LNCaP clone FGC (cell line): ENCODE measurements at regions not wholly inside any gene's neighbourhood (a gene's known extent, or its start where the extent isn't known, plus 50 kb on each side); places are given as distances from the start of the nearest gene placed in this dataset.
"Not testable (repeated sequence)": the region's sequence is repeated elsewhere in the genome, so short reads cannot be mapped to it uniquely, and the experiment has no call there.

Source experiments
- DNase-seq: peaks from one replicate; pipeline ENCODE4 v3.0.0-alpha.2; 2011; ENCODE audit warnings: low read depth
- H3K4me3 ChIP-seq: 2 replicates; pipeline ENCODE4 v1.5.1; 2011; ENCODE audit warnings: mild to moderate bottlenecking, low read depth, low read length, control low read depth
- TF ChIP-seq, protein P1 (sequence below): IDR thresholded peaks from 2 replicates; pipeline ENCODE4 v1.5.1; 2012; ENCODE audit warnings: mild to moderate bottlenecking; ENCODE audit not compliant: control insufficient read depth, insufficient read depth; ENCODE audit errors: extremely low read depth

DNA sequence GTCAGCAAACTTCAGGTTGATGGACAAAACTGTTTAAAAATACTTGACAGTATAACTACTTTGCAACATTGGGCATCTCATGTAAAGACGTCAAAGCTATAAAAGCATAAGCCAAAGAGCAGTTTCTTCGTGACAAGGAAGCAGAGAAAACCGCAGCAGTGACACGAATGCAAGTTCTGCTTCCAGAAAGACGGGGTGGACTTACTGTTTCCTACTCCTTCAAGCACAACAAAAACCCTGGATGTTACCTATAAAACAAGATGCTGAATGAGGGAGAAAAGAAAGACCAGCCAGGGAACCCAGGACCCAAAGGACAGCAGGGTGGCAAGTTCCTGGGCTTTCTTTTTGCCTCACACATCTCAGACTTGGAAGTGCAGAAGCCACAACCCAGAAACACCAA, 98.0 kb downstream of the DLL1 start:
- TF ChIP-seq, protein P1, sequence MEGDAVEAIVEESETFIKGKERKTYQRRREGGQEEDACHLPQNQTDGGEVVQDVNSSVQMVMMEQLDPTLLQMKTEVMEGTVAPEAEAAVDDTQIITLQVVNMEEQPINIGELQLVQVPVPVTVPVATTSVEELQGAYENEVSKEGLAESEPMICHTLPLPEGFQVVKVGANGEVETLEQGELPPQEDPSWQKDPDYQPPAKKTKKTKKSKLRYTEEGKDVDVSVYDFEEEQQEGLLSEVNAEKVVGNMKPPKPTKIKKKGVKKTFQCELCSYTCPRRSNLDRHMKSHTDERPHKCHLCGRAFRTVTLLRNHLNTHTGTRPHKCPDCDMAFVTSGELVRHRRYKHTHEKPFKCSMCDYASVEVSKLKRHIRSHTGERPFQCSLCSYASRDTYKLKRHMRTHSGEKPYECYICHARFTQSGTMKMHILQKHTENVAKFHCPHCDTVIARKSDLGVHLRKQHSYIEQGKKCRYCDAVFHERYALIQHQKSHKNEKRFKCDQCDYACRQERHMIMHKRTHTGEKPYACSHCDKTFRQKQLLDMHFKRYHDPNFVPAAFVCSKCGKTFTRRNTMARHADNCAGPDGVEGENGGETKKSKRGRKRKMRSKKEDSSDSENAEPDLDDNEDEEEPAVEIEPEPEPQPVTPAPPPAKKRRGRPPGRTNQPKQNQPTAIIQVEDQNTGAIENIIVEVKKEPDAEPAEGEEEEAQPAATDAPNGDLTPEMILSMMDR, result no peak
- no peak overlapping the region for H3K4me3 ChIP-seq
- no peak for DNase-seq

DNA sequence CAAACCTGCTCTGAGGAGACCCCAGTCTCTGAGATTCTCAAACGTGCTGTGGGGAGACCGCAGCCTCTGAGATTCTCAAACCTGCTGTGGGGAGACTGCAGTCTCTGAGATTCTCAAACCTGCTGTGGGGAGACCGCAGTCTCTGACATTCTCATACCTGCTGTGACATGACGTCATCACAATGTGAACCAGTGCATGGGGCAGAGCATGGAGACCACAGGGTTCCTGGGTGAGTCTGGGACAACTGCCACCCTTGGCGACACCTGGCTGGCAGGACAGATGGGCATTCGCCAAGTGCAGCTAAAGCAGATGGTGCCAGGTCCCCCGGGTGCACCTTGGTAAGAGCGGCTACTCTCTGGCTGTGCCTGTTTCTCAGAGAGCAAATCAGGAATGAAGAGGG, 98.8 kb downstream of the DLL1 start:
- H3K4me3 ChIP-seq, DNase-seq: not testable (repeated sequence)

DNA sequence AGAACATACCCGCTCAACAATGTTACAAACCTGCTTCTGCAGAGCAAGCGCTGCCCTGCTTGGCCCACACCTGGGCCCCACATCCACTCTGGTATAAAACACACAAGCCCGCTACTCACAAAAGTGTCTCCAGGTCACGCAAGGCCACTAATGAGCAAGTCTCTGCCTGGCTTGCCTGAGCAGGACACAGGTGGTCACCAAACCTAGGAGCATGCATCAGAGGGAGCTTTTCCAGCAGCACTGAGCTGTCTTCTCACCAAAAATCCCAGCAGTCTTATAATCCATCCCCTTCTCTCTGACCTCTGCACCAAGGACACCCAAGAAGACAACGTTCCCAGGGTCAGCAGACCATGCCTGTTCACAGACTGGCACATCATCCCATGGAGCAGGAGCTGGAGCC, 100.8 kb downstream of the DLL1 start:
- H3K4me3 ChIP-seq, result no peak overlapping the region
- no peak for DNase-seq
- TF ChIP-seq, protein P1, result no peak

DNA sequence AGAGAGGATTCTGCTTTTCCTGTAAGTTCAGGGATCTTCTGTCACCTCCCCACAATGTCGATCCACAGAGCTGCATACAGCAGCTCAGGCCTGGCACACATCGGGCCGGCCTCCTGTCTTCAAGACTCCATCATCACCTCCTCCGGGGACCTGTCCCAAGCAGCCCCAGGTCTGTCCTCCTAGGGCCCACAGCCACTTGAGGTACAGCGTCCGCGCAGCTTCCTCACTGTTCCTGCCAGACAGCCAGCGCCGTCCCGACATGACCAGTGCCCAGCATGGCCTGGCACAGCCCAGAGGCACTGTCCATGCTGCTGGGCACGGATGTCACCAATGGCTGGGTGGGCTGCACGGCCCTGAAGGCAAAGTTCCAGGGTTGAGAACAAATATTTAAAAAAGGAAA, 101.6 kb downstream of the DLL1 start:
- no peak for DNase-seq
- H3K4me3 ChIP-seq, result no peak overlapping the region
- TF ChIP-seq, protein P1, result no peak

DNA sequence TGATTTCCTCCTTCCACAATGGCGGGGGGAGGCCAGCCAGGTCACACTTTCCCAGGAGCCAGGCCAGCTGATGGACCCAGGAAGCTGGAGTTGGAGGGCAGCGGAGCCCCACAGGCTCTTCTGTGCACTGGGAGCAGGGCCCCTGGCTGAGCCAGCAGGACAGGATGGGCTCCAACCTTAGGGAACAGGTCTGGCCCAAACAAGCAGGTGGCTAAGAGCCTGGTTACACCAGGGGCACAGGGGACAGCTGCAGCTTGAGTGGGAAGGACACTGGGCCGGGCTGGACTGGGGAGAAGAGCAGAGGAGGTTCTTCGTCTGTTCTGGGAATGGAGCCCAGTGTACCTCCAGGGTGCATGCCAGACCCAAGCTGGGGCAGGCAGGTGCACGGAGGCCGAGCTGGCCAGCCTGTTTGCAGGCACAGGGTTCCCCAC, 102.3 kb downstream of the DLL1 start:
- TF ChIP-seq, protein P1, result no peak
- no peak overlapping the region for H3K4me3 ChIP-seq
- no peak for DNase-seq

DNA sequence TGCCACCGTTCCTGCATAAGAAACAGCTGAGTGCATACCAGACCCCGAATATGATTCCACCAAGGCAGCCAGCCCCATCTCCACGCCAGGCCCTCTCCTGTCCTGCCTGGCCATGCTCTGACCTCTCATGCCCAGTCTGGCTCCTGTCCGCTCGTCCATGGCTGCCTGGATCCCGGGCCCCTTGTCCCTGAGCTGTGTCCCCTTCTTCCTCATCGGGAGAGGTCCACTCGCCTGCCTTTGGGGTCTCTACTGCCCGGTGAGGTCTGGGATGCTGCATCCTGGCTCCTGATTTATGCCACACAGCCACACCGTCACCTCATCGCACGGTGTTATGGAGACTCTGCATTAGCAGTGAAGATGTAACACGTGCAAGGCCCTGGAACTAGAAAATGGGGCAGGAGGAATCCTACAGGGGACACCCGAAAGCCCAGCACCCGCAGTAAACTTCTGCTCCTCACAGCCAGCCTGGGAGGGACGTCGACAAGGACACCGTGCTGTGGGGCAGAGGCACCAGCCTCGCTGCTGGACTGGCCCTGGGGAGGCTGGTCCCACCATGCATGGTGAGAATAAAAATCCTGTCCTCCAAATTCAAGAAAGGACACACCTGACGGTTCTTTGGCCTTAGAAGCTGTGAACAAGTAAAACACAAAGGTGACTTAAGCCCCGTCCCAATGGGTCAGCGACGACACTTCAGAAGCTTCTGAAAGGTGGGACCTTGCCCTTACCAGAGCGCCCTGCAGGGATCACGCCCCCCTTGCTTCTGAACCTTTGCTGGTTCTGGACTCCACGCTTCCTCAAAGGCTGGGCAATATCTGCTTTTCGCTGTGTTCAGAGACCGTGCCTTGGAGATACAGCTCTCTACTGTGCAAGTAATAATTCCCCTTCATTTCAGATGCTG, 103.0 kb downstream of the DLL1 start:
- no peak for DNase-seq
- no peak overlapping the region for H3K4me3 ChIP-seq
- TF ChIP-seq, protein P1, result no peak

DNA sequence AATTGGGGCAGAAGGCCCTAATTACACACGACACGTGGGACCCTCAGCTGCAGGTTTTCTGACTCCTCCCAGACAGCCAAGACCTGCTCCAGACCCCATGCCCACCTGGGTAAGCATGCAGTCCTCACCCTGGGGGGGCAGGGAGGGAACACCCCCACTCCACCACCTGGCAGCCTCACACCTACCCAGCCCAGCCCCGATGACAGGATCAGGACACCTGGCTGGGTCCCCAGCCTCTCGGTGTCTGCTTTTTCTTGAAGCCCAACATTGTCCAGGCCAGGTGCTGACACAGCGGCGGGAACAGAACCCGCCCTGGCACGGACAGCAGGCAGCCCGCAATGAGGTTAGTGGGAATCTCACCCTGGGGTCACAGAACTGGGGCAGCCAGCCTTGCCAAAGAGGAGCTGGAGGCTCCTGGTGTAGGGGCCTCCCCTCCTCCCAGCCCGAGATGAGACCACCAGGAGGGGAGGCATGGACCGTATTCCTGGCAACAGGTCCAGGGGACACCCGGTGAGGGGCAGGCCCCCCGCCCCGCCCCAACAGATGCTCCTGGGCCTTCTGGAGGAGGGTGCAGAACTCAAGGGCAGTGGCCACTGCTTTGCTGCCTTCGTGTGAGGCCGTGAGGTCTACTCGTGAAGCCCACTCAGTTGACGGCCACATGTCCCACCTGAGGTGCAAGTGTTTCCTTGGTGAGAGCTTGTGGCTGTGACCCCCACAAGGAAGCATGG, 103.8 kb downstream of the DLL1 start:
- no peak for DNase-seq
- no peak overlapping the region for H3K4me3 ChIP-seq
- TF ChIP-seq, protein P1, result no peak
